ENCODE measurements at regions not wholly inside any gene's neighbourhood (a gene's known extent, or its start where the extent isn't known, plus 50 kb on each side); places are given as distances from the start of the nearest gene placed in this dataset.

GRCh38 chr4:42342459-42342858, 54.8 kb upstream of the SHISA3 start:
- TF ChIP-seq CTCF (conservative IDR thresholded peaks at IDR 0.05; ENCODE audit: low read length) (no peak), EZH2phosphoT487 (IDR thresholded peaks at IDR 0.05; ENCODE audit: borderline replicate concordance) (no peak)
